ENCODE measurements at regions not wholly inside any gene's neighbourhood (a gene's known extent, or its start where the extent isn't known, plus 50 kb on each side); places are given as distances from the start of the nearest gene placed in this dataset.

- DNase-seq, result no peak
Measured at GRCh38 chr16:6484081-6484480, 848.6 kb upstream of the RBFOX1 start.

- no peak for DNase-seq
Measured at GRCh38 chr16:6483469-6484033, 849.1 kb upstream of the RBFOX1 start.

GRCh38 chr16:6482696-6483468 is 849.8 kb upstream of the RBFOX1 start:
- no peak for DNase-seq

GRCh38 chr16:6481894-6482293 is 850.8 kb upstream of the RBFOX1 start:
- DNase-seq, result no peak

DNA sequence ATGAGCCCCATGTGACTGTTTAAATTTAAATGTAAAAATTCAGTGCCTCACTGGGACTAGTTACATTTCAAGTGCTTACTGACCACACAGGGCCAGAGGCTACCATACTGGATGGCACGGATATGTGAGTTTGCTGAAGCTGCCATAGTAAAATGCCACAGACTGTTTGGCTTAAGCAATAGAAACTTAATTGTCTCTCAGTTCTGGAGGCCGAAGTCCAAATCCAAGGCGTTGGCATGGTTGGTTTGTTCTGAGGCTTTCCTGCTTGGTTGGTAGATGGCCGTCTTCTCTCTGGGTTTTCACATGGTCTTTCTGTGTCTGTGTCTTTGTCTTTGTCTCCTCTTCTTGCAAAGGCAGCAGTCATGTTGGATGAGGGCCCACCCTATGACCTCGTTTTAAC is 878.9 kb upstream of the RBFOX1 start:
- no peak for DNase-seq

DNA sequence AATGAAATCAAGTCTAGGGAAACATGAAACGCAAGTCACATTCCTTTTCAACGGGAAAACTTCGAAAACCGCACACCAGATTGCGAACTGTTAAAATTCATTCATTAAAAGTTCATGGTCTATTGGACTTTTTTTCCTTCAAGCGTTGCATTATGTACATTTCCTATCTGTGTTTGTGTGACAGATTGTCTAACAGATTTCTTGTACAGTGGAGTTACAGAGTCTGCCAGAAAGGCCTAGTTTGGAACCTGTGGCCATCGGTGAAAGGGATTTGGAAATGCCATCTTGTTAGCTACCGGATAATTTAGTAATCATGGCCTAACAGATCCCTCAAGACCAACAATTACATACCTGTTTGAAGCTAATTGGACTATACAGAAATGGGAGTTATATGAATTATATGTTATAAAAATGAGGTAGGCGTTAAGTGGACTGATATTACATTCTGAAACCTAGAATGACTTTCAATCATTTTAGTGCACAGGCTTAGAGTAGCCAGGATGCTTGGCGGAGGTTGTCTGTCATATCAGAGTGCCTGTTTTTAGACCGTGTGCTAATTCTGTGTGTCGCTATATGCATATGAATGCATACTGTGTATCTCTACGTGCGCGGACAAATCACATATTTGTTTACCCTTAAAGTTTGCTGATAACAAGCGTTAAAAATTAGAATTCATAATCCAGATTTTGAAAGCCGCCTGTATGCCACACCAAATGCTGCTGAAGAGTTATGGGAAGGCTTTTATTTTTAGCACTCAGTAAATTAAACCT is 885.4 kb upstream of the RBFOX1 start:
- no peak for DNase-seq

GRCh38 chr16:6446370-6446769 is 886.3 kb upstream of the RBFOX1 start:
- DNase-seq, result no peak

DNA sequence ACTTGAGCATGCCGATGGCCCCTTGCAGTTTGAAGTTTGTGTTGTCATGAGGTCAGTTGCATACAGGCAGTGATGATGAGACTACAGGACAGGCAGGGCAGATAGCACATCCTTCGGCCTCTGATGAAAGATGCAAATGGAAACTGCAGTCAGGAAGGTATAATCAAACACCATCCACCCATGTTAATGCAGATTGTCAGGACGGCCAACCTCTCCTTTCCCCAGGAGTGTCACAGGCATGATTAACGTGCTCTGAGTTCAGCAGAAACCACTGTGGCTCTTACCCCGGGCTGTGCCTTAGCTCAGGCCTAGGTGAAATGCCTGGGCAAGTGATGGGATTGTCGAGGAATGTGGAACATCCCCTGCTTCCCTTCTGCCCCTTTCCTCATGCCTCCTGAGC is 893.5 kb upstream of the RBFOX1 start:
- no peak for DNase-seq

GRCh38 chr16:6428861-6429260 is 903.8 kb upstream of the RBFOX1 start:
- DNase-seq, result no peak

DNA sequence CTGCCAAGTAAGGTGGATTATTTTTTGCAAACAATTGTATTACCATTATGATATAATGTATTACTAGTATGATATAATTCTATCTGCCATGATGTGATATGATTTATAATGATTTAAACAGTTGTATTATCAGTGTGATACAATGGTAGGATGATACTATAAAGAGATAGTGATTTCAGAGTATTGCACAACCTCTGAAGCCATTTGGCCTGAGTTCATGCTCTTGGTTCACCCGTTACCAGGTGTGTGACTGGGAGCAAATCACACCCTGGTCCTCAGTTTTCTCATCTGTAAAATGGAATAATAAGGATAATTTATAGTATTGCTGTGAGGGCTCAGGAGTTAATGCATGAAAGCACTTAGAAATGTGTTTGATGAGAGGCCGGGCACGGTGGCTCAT is 905.0 kb upstream of the RBFOX1 start:
- DNase-seq, result no peak

DNA sequence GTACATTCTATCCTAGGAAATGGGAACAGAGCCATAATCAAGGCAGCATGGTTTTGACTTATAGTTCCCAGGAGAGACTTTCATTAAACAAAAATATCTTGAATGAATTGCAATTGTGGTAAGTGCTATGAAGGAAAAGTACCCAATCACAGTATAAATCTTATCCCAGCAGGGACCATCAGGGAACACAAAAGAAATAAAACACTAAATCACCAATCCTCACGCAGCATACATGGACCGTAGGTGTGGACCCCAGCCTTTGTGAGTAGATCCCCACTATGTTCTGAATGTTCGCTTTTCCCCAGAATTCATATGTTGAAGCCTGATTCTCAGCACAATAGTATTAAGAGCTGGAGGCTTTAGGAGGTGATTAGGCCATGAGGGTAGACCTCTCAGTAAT is 925.0 kb upstream of the RBFOX1 start:
- DNase-seq, result no peak

- DNase-seq, result no peak
Measured at GRCh38 chr16:6406028-6406427, 926.6 kb upstream of the RBFOX1 start.

DNA sequence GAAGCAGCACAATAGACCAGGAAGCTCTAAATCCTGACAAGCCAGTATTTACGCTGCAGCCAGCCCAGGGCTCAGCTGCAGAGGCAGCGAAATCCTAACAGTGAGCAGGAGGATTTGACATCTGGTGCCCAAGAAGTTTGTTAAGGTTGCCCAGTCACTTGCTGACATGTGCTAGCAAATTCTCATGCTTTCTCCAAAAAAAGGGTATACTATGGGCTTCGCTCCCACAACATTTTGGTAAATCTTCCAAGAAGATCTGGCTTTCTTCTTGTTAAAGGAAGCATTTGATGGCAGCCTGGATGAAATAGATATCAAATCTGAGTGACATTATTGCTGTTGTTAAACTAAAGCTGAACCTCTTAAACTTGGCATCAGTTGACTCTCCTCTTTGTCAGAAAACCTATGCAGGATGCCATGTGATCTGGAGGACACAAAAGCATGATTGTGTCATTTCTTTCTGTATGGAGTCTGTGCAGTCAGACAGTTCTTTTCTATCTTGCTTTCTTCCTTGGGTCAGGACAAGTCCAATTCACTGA is 949.7 kb upstream of the RBFOX1 start:
- no peak for DNase-seq

DNA sequence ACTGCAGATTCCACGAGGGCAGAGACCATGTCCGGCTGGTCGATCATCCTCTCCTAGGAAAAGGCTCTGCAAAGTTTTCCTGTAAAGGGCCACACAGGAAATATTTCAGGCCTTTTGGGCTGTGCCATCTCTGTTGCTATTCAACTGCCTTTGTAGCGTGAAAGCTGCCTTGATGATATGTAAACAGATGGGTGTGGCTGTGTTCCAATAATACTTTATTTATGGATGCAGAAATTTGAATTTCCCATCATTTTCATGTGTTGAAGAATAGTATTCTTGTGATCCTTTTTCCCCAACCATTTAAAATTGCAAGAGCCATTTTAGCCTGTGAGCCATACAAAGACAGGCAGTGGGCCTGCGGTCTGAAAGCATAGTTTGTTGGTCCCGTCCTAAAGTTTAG is 950.7 kb upstream of the RBFOX1 start:
- DNase-seq, result no peak

DNA sequence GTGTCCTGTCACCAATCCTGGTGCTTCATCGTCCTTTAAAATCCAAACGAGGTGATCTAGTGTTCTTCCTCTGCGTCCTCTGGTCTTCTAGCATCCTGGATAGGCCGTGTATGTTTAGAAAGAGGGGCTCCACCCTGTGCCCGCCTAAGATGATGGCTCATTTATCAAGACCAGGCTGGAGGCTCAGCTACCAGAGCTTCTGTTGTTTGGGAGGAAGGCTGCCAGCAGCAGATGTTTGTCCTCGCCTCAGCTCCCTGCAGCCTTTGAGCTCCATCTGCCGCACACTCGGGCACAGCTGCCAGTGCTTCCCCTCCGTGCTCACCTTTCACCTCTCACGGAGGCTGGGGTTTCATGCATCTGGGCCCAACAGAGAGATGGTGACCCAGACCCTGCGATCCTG is 954.7 kb upstream of the RBFOX1 start:
- no peak for DNase-seq

DNA sequence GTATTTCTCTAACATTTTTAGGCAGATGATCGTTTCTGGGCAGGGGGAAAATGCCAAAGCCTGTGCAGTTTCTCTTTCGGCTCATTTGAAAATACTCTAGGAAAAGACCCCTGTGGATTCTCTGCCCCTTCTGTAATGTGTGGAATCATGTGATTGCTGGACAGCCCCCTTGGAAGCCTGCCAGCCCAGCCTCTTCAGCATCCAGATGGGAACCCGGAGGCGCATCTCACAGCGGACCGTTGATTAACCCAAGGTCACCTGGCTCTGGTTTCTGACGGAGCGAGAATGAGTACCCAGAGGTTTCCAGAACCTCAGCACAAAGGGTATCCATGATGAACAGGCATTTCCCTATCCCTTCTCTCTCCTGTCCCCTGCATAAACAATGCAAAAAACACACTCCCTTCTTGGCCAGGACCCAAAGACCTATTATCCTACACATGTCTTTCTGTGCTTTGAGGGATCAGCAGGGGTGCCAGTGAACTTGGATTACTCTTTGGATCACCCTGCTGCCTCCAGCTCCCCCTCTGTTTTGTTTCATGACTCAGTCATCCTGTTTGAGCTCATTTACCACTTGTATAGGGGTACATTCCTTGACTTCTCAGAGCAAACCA is 957.1 kb upstream of the RBFOX1 start:
- no peak for DNase-seq

DNA sequence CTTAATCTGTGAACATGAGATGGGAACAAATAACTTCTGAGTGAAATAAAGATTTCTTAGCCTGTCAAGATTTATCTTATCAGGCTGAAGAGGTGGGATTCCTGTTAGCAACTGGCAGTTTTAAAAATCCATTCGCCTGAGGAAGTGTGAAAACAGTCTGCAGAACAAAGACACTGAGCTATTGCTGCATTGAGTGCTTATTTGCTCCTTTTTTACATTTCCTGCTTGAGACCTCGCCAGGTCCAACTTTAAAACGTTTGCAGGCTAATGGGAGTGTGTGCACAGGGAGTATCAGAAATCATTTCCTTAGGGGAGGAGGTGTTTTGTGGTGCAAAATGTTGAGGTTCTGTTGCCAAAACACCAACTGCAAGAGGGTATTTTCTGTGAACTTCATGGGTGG is 957.8 kb upstream of the RBFOX1 start:
- no peak for DNase-seq

- DNase-seq, result no peak
Measured at GRCh38 chr16:6364846-6365245, 967.8 kb upstream of the RBFOX1 start.

DNA sequence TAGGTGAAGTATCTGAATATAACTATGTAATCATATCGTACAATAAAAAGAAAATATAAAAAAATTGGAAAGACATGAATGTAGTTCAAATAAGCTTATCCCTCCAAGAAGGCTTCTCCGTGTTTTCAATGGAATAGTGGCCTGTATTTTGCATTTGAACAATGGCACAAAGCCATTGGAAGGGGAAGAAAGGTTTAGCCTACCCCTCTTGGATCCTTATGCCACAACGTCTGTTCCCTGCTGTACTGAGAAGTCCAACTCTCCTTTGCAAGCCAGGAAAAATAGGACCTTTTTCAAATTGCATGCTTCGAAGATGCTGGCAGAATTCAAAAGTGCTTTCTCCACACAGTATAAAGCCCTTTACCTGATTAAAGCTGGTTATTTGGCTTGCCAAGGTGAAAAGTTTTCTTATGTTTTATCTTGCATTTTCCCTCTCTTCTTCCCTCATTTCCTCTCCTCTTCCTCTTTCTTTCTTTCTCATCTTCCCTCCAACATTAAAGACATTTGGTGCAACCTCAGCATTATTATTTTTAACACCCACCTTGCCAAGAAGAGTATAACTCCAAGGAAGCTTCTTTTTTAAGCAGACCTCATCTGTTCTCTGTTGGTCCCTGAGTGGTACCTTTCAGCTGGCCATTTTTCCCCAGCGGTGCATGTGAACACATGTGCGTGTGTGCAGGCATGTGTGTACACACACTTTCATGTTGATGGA is 968.6 kb upstream of the RBFOX1 start:
- DNase-seq, result no peak

DNA sequence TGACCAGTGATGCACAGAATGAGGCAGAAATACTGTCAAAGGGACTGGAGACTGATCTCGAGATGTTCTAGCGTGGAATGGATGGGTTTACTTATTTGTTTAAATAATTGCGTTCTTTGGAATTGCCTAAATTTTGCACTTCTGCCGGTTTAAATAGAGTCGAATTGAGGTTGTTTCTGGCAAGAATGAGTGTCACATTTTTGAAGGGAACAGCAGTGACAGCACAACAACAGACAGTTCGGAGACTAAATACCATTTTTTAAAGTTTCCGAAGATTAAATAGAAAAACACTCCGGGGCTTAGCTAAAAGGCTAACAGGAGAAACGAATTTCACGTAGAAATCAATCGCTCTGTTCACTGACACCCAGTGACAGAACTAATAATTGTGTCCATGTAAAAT is 969.2 kb upstream of the RBFOX1 start:
- DNase-seq, result no peak

DNA sequence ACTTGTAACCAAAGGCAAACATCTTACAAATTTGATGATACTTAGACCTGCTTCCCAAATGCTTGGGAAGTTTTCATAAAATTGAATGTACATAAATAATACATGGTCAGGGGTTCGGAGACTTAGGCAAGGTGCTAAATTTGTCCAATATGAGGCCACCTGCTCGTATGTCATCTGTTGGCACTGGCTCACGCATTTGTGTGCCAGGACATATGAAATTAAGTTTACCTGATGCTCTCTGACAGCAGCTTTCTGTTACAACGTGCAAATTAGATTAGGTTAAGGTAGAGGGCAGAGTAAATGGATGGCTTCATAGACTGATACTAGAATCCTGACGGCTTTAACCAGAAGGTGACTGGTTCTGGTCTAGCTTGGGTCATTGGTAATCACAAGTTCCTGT is 970.3 kb upstream of the RBFOX1 start:
- no peak for DNase-seq

GRCh38 chr16:6360641-6361040 is 972.0 kb upstream of the RBFOX1 start:
- no peak for DNase-seq

DNA sequence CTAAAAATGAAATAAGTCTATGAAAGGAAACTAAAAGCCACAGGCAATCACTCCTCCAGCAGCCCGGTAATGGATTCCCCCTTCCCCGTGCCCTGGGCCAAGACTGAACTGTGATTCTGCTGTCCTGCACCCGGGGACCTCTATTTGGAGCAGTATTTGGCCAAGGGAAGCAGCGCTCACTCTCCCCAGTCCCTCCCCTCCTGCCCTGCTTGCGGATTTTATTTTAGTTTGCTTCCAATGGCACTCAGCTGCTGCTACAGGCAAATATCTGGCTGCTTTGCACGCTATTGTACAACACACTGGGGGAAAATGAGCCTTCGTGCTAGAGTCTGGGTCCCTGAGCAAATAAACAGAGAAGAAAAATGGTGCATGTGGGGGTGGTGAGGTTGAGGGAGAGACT is 975.7 kb upstream of the RBFOX1 start:
- no peak for DNase-seq
